ENCODE measurements at regions not wholly inside any gene's neighbourhood (a gene's known extent, or its start where the extent isn't known, plus 50 kb on each side); places are given as distances from the start of the nearest gene placed in this dataset.

GRCh38 chr5:77840930-77841329 lies 64.8 kb upstream of the TBCA start (continued):
- TF ChIP-seq CHAMP1 (IDR thresholded peaks at IDR 0.05) (no peak), TCF15 (CRISPR knock-in tag; IDR thresholded peaks at IDR 0.05) (no peak), MAFG (tag; conservative IDR thresholded peaks at IDR 0.05) (peak; percentile 36), ZNF780A (CRISPR knock-in tag; IDR thresholded peaks at IDR 0.05) (no peak), ZNF586 (CRISPR knock-in tag; conservative IDR thresholded peaks at IDR 0.05) (no peak), BCOR (IDR thresholded peaks at IDR 0.05) (no peak)

GRCh38 chr5:77839691-77840090 lies 63.6 kb upstream of the TBCA start:
- intact Hi-C loops (cut with micrococcal nuclease), result no loop called here
- H3K9ac ChIP-seq (ENCODE audit: insufficient read depth in 1 of 2, low read depth in 2 of 2, low read length in 2 of 2), result no peak overlapping the region
- H2AFZ ChIP-seq (ENCODE audit: low read depth, low read length), result no peak overlapping the region
- no peak overlapping the region for H3K4me3 ChIP-seq
- DNase-seq (ENCODE audit: extremely low read depth in 1 of 4, low spot score in 3 of 4) (no peak), ATAC-seq (no peak), FAIRE-seq (no peak)
- no TSS peak for BruUV-seq (replicated peaks)
- no peaks in the 10 kb centered on the region for H4K20me1 ChIP-seq (replicated peaks; ENCODE audit: control insufficient read depth, insufficient read depth, low read length)
- H3K27ac ChIP-seq (ENCODE audit: extremely low read depth, low read depth, low read length), result no peak overlapping the region
- H3K9me3 ChIP-seq (replicated peaks; ENCODE audit: control insufficient read depth, insufficient read depth, low read depth, low read length), result no peaks in the 10 kb centered on the region
- no peaks in the 10 kb centered on the region for H3K9me1 ChIP-seq (ENCODE audit: control insufficient read depth, insufficient read depth, low read length)
- 0% methylated on average over 3 of the region's 3 CpGs for WGBS (ENCODE audit: insufficient coverage, low coverage, missing lambda C conversion rate)
- peaks cover 26 to 29% of the 10 kb centered on the region in 2 experiments for H3K27me3 ChIP-seq (ENCODE audit: control insufficient read depth in 2 of 2, insufficient read depth in 2 of 2, low read length in 2 of 2)
- H3K36me3 ChIP-seq (ENCODE audit: control insufficient read depth, insufficient read depth, low read length), result no peaks in the 10 kb centered on the region
- ChIA-PET CTCF (ENCODE audit: low intra/inter-chr PET ratio) (no interaction called here), POLR2A (no interaction called here)
- H3K79me2 ChIP-seq (ENCODE audit: control insufficient read depth, insufficient read depth, low read length), result no peaks in the 10 kb centered on the region
- in situ Hi-C loops (cut with MboI), result no loop called here
- H3K4me1 ChIP-seq (replicated peaks in 1 of 2; ENCODE audit: control insufficient read depth in 2 of 2, insufficient read depth in 2 of 2, low read length in 2 of 2), result peaks cover 0 to 7% of the 10 kb centered on the region in 2 experiments; a peak in 1 of 5 replicates
- no peak overlapping the region for H3K4me2 ChIP-seq (ENCODE audit: insufficient read depth, low read length)
- no peak for TF ChIP-seq RBFOX2 (IDR thresholded peaks at IDR 0.05; ENCODE audit: low read depth, low read length)
